ENCODE measurements at regions not wholly inside any gene's neighbourhood (a gene's known extent, or its start where the extent isn't known, plus 50 kb on each side); places are given as distances from the start of the nearest gene placed in this dataset.

- ATAC-seq, result no peak
- TF ChIP-seq TOX (CRISPR knock-in tag; IDR thresholded peaks at IDR 0.05; ENCODE audit: borderline replicate concordance) (no peak), CREB5 (CRISPR knock-in tag; IDR thresholded peaks at IDR 0.05; ENCODE audit: low read depth) (no peak), ZNF70 (CRISPR knock-in tag; IDR thresholded peaks at IDR 0.05) (no peak)
Measured at GRCh38 chr18:77754475-77755044, 504.9 kb downstream of the GALR1 start.

GRCh38 chr18:77755187-77755586, 505.5 kb downstream of the GALR1 start:
- ATAC-seq, result no peak

More at GRCh38 chr18:77755187-77755586, 505.5 kb downstream of the GALR1 start:
- TF ChIP-seq ARNTL (CRISPR knock-in tag; IDR thresholded peaks at IDR 0.05; ENCODE audit: borderline replicate concordance, low read depth) (no peak), CSRNP3 (CRISPR knock-in tag; IDR thresholded peaks at IDR 0.05) (no peak), ZNF565 (CRISPR knock-in tag; conservative IDR thresholded peaks at IDR 0.05; ENCODE audit: low read depth) (no peak), RARB (CRISPR knock-in tag; IDR thresholded peaks at IDR 0.05) (no peak), TSHZ2 (CRISPR knock-in tag; IDR thresholded peaks at IDR 0.05) (no peak), TOX (CRISPR knock-in tag; IDR thresholded peaks at IDR 0.05; ENCODE audit: borderline replicate concordance) (no peak), GLIS3 (CRISPR knock-in tag; IDR thresholded peaks at IDR 0.05) (no peak), ZNF8 (CRISPR knock-in tag; IDR thresholded peaks at IDR 0.05) (no peak), ISL1 (CRISPR knock-in tag; IDR thresholded peaks at IDR 0.05) (no peak), PATZ1 (CRISPR knock-in tag; IDR thresholded peaks at IDR 0.05; ENCODE audit: borderline replicate concordance) (no peak), POU6F1 (CRISPR knock-in tag; IDR thresholded peaks at IDR 0.05; ENCODE audit: borderline replicate concordance, low read depth) (no peak), TCF4 (CRISPR knock-in tag; IDR thresholded peaks at IDR 0.05; ENCODE audit: borderline replicate concordance) (no peak), PPARA (CRISPR knock-in tag; IDR thresholded peaks at IDR 0.05; ENCODE audit: borderline replicate concordance) (no peak), BACH2 (CRISPR knock-in tag; IDR thresholded peaks at IDR 0.05; ENCODE audit: borderline replicate concordance) (no peak), ZFP30 (CRISPR knock-in tag; IDR thresholded peaks at IDR 0.05) (no peak)
